Effector memory CD4-positive, alpha-beta T cell (primary cell): ENCODE measurements at regions not wholly inside any gene's neighbourhood (a gene's known extent, or its start where the extent isn't known, plus 50 kb on each side); places are given as distances from the start of the nearest gene placed in this dataset.

ENCODE experiments used
- DNase-seq, 3 donors: peaks; one replicate each; pipeline ENCODE4 v3.0.0-alpha.2; 2020
- H3K27ac ChIP-seq: 2 replicates; pipeline ENCODE4 v1.7.0; 2013; ENCODE audit warnings: mild to moderate bottlenecking, low read length, moderate library complexity; ENCODE audit not compliant: insufficient read depth, poor library complexity, severe bottlenecking
- H3K27me3 ChIP-seq: replicated peaks from 2 replicates; pipeline ENCODE4 v1.7.0; 2013; ENCODE audit warnings: mild to moderate bottlenecking, low read length; ENCODE audit not compliant: insufficient read depth, control insufficient read depth, poor library complexity, severe bottlenecking
- H3K36me3 ChIP-seq: 2 replicates; pipeline ENCODE4 v1.7.0; 2013; ENCODE audit warnings: mild to moderate bottlenecking, low read length, moderate library complexity; ENCODE audit not compliant: control insufficient read depth, insufficient read depth
- H3K4me1 ChIP-seq: 2 replicates; pipeline ENCODE4 v1.7.0; 2013; ENCODE audit warnings: low read length, mild to moderate bottlenecking; ENCODE audit not compliant: control insufficient read depth, insufficient read depth, poor library complexity, severe bottlenecking
- H3K4me3 ChIP-seq: 2 replicates; pipeline ENCODE4 v1.7.0; 2013; ENCODE audit warnings: low read length, low read depth, mild to moderate bottlenecking; ENCODE audit not compliant: insufficient read depth, poor library complexity, severe bottlenecking
- H3K9me3 ChIP-seq: 2 replicates; pipeline ENCODE4 v1.7.0; 2013; ENCODE audit warnings: mild to moderate bottlenecking, low read length, moderate library complexity; ENCODE audit not compliant: control insufficient read depth

GRCh38 chr3:109921509-109921908, 584.2 kb upstream of the DPPA4 start:
- no peak overlapping the region for H3K27ac ChIP-seq
- no peaks in the 10 kb centered on the region for H3K9me3 ChIP-seq
- DNase-seq, result no peak
- no peaks in the 10 kb centered on the region for H3K4me1 ChIP-seq
- H3K4me3 ChIP-seq, result no peak overlapping the region
- H3K36me3 ChIP-seq, result no peaks in the 10 kb centered on the region
- H3K27me3 ChIP-seq, result no peaks in the 10 kb centered on the region

GRCh38 chr3:109922856-109923255, 585.5 kb upstream of the DPPA4 start:
- DNase-seq, result no peak
- Histone ChIP-seq H3K4me1 (no peaks in the 10 kb centered on the region), H3K27me3 (no peaks in the 10 kb centered on the region), H3K9me3 (no peaks in the 10 kb centered on the region), H3K4me3 (no peak overlapping the region), H3K27ac (no peak overlapping the region), H3K36me3 (no peaks in the 10 kb centered on the region)

- H3K4me1 ChIP-seq, result no peaks in the 10 kb centered on the region
- H3K27ac ChIP-seq, result no peak overlapping the region
- H3K9me3 ChIP-seq, result no peaks in the 10 kb centered on the region
- no peaks in the 10 kb centered on the region for H3K27me3 ChIP-seq
- no peak overlapping the region for H3K4me3 ChIP-seq
- DNase-seq, result no peak
- no peaks in the 10 kb centered on the region for H3K36me3 ChIP-seq
Observed at GRCh38 chr3:109923431-109923830, 586.1 kb upstream of the DPPA4 start.

- no peak overlapping the region for H3K27ac ChIP-seq
Observed at GRCh38 chr3:109924196-109924595, 586.9 kb upstream of the DPPA4 start.

GRCh38 chr3:109926376-109926775, 589.0 kb upstream of the DPPA4 start:
- Histone ChIP-seq H3K9me3 (no peaks in the 10 kb centered on the region), H3K36me3 (no peaks in the 10 kb centered on the region), H3K27ac (no peak overlapping the region), H3K4me1 (no peaks in the 10 kb centered on the region), H3K4me3 (no peak overlapping the region), H3K27me3 (no peaks in the 10 kb centered on the region)
- no peak for DNase-seq

More at GRCh38 chr3:109924196-109924595, 586.9 kb upstream of the DPPA4 start:
- Histone ChIP-seq H3K4me3 (no peak overlapping the region), H3K36me3 (no peaks in the 10 kb centered on the region), H3K4me1 (no peaks in the 10 kb centered on the region), H3K9me3 (no peaks in the 10 kb centered on the region), H3K27me3 (no peaks in the 10 kb centered on the region)
- no peak for DNase-seq

GRCh38 chr3:109927161-109927560, 589.8 kb upstream of the DPPA4 start:
- no peaks in the 10 kb centered on the region for H3K9me3 ChIP-seq
- H3K4me3 ChIP-seq, result no peak overlapping the region
- no peaks in the 10 kb centered on the region for H3K36me3 ChIP-seq
- H3K27me3 ChIP-seq, result no peaks in the 10 kb centered on the region
- no peak for DNase-seq
- no peak overlapping the region for H3K27ac ChIP-seq
- H3K4me1 ChIP-seq, result no peaks in the 10 kb centered on the region

- no peaks in the 10 kb centered on the region for H3K27me3 ChIP-seq
- no peaks in the 10 kb centered on the region for H3K36me3 ChIP-seq
- DNase-seq, result no peak
- H3K4me1 ChIP-seq, result no peaks in the 10 kb centered on the region
- no peak overlapping the region for H3K4me3 ChIP-seq
- no peaks in the 10 kb centered on the region for H3K9me3 ChIP-seq
- H3K27ac ChIP-seq, result no peak overlapping the region
Observed at GRCh38 chr3:109927726-109928125, 590.4 kb upstream of the DPPA4 start.

GRCh38 chr3:109930582-109930981, 593.2 kb upstream of the DPPA4 start:
- Histone ChIP-seq H3K27ac (no peak overlapping the region), H3K36me3 (no peaks in the 10 kb centered on the region), H3K27me3 (no peaks in the 10 kb centered on the region), H3K9me3 (no peaks in the 10 kb centered on the region), H3K4me3 (no peak overlapping the region), H3K4me1 (no peaks in the 10 kb centered on the region)
- no peak for DNase-seq

- Histone ChIP-seq H3K4me1 (no peaks in the 10 kb centered on the region), H3K27ac (no peak overlapping the region), H3K9me3 (no peaks in the 10 kb centered on the region), H3K27me3 (no peaks in the 10 kb centered on the region), H3K4me3 (no peak overlapping the region), H3K36me3 (no peaks in the 10 kb centered on the region)
- DNase-seq, result no peak
Observed at GRCh38 chr3:109933576-109933975, 596.2 kb upstream of the DPPA4 start.

- Histone ChIP-seq H3K27me3 (no peaks in the 10 kb centered on the region), H3K4me3 (no peak overlapping the region), H3K9me3 (no peaks in the 10 kb centered on the region), H3K4me1 (no peaks in the 10 kb centered on the region), H3K27ac (no peak overlapping the region), H3K36me3 (no peaks in the 10 kb centered on the region)
- no peak for DNase-seq
Observed at GRCh38 chr3:109939817-109940216, 602.5 kb upstream of the DPPA4 start.

GRCh38 chr3:109943181-109943580, 605.8 kb upstream of the DPPA4 start:
- H3K9me3 ChIP-seq, result no peaks in the 10 kb centered on the region
- H3K27me3 ChIP-seq, result no peaks in the 10 kb centered on the region
- H3K36me3 ChIP-seq, result no peaks in the 10 kb centered on the region
- no peak overlapping the region for H3K27ac ChIP-seq
- H3K4me1 ChIP-seq, result no peaks in the 10 kb centered on the region
- DNase-seq, result no peak
- H3K4me3 ChIP-seq, result no peak overlapping the region
